ENCODE measurements at regions not wholly inside any gene's neighbourhood (a gene's known extent, or its start where the extent isn't known, plus 50 kb on each side); places are given as distances from the start of the nearest gene placed in this dataset.

DNA sequence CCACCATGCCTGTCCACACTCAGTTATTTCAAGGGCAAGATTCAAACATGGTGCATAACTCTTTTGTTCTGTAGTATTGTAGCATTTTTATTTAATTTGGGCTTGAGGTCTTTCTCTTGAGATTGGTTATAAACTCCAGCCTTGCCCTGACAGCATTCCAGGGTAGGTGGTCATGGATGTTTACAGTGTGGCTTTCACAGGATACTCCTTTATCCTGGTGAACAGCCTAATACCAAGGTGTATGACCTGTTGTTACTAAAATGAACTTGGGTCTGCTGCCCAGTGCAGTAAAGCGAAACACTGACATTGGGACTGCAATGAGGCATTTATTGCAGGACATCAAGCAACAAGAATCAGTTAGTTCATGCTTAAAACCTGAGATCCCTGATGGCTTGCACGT lies 434.8 kb downstream of the ANKRD50 start:
- no peak for TF ChIP-seq CTCF (conservative IDR thresholded peaks at IDR 0.05; ENCODE audit: low read depth, low read length)
- DNase-seq (ENCODE audit: low read depth), result no peak

DNA sequence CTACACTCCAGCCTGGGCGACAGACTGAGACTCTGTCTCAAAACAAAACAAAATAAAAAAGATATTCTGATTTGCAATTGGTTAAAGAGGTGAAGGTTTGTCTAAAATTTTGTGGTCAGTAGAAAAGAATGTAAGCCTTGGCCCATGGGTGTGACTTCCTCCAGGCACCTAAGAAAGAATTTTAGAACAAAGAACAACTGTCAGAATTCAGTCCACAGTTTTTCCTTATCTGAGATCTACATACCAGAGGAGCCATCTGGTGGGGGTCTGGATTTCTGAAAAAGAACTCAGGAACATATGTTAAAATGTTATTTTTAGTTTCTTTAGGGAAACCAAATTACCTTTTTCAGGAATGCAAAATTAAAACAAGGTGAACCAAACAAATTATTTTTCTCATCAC lies 434.1 kb downstream of the ANKRD50 start:
- H3K4me3 ChIP-seq (ENCODE audit: low read length), result no peak overlapping the region
- no peak for DNase-seq (ENCODE audit: low read depth)
- TF ChIP-seq CTCF (conservative IDR thresholded peaks at IDR 0.05; ENCODE audit: low read depth, low read length), result no peak

More for the DNA sequence above, 434.8 kb downstream of the ANKRD50 start:
- no peak overlapping the region for H3K4me3 ChIP-seq (ENCODE audit: low read length)

DNA sequence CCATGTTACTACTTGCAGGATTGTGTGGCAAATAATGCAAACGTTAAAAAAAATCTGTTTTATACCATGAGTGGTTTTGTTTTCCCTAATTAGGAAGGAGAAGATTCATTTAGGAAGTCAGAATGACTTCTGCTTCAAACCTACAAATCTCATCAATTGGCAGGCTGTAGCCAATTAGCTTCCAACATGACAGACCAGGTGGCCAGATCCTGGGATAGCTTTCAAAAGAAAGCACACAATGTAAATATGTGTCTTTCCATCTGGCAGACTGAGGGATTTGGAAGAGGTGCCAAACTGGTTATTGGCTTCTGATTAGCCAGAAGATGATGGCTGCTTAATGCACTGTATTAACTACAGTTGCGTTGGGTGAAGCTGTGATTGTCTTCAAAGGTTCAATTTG lies 432.8 kb downstream of the ANKRD50 start:
- no peak for DNase-seq (ENCODE audit: low read depth)
- TF ChIP-seq CTCF (conservative IDR thresholded peaks at IDR 0.05; ENCODE audit: low read depth, low read length), result no peak
- H3K4me3 ChIP-seq (ENCODE audit: low read length), result no peak overlapping the region

DNA sequence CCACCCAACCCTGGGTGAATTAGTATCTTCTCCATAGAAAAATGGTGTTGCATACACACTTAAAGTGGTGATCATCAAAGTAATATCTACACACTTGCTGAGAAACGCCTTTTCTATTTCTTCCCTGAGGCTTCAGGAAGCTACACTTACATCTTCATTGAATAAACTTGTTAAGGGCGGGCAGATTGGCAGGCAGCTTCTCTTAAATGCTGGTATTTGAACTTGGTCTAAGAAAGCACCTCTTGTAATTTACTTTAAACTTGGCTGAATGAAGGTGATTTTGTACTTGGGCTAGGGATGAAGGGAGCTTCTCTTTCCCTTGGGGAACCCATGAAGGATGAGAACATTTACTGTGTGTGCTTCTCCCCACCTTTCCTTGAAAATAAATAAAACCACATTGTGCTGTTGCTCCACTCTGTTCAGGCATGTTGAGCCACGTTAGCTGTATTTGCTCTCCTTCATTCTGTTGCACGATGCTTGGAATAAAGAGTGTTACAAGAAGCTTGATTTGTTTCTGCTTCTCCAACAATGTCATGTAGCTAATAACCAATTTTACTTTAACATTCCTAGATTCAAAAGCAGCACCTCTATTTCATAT lies 430.1 kb downstream of the ANKRD50 start:
- no peak for TF ChIP-seq CTCF (conservative IDR thresholded peaks at IDR 0.05; ENCODE audit: low read depth, low read length)
- no peak overlapping the region for H3K4me3 ChIP-seq (ENCODE audit: low read length)
- no peak for DNase-seq (ENCODE audit: low read depth)

GRCh38 chr4:124288706-124289486 lies 423.6 kb downstream of the ANKRD50 start:
- H3K4me3 ChIP-seq (ENCODE audit: low read length), result no peak overlapping the region
- TF ChIP-seq CTCF (conservative IDR thresholded peaks at IDR 0.05; ENCODE audit: low read depth, low read length), result peak; percentile 13
- no peak for DNase-seq (ENCODE audit: low read depth)

- no peak for DNase-seq (ENCODE audit: low read depth)
- H3K4me3 ChIP-seq (ENCODE audit: low read length), result no peak overlapping the region
- TF ChIP-seq CTCF (conservative IDR thresholded peaks at IDR 0.05; ENCODE audit: low read depth, low read length), result no peak
These were observed 421.9 kb downstream of the ANKRD50 start for GRCh38 chr4:124290678-124291077.

DNA sequence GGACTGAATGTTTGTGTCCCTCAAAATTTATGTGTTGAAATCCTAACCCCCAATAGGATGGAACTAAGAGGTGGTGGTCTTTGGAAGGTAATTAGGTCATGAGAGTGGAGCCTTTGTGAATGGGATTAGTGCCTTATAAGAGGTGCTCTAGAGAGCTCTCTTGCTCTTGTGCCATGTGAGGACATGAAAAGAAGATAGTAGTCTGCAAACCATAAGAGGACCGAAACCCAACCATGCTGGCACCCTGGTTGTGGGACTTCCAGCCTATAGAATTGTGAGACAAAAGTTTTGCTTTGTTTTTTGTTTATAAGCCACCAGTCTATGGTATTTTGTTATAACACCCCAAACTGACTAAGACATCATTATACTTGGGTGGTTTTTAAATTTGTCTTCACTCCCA lies 417.1 kb downstream of the ANKRD50 start:
- DNase-seq (ENCODE audit: low read depth), result no peak
- no peak for TF ChIP-seq CTCF (conservative IDR thresholded peaks at IDR 0.05; ENCODE audit: low read depth, low read length)
- no peak overlapping the region for H3K4me3 ChIP-seq (ENCODE audit: low read length)
